ENCODE measurements at regions not wholly inside any gene's neighbourhood (a gene's known extent, or its start where the extent isn't known, plus 50 kb on each side); places are given as distances from the start of the nearest gene placed in this dataset.

DNA sequence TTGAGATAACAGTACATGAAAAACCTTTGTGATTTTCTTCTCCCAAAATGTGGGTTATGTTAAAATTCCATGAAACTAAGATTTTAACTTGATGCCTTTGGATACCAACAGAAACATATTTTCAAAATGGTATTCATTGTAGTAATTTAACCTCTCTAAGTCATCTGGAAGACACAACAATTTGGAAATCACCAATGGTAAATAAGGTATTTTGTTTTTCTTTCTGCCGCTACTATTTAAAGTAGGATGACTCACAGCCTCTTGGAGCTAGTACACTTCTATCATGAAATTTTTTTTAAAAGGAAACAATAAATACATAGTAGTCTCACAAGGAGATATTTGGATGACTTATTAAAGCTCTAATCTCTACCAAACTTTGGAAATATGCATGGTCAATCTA, 291.6 kb upstream of the VEPH1 start:
- peak; percentile 87 for ATAC-seq

GRCh38 chr3:157793745-157794144, 290.5 kb upstream of the VEPH1 start:
- no peak for ATAC-seq
- TF ChIP-seq TCF4 (CRISPR knock-in tag; IDR thresholded peaks at IDR 0.05; ENCODE audit: borderline replicate concordance) (peak; percentile 78), ZFP30 (CRISPR knock-in tag; IDR thresholded peaks at IDR 0.05) (no peak)

More for the DNA sequence above, 291.6 kb upstream of the VEPH1 start:
- TF ChIP-seq, protein P1, sequence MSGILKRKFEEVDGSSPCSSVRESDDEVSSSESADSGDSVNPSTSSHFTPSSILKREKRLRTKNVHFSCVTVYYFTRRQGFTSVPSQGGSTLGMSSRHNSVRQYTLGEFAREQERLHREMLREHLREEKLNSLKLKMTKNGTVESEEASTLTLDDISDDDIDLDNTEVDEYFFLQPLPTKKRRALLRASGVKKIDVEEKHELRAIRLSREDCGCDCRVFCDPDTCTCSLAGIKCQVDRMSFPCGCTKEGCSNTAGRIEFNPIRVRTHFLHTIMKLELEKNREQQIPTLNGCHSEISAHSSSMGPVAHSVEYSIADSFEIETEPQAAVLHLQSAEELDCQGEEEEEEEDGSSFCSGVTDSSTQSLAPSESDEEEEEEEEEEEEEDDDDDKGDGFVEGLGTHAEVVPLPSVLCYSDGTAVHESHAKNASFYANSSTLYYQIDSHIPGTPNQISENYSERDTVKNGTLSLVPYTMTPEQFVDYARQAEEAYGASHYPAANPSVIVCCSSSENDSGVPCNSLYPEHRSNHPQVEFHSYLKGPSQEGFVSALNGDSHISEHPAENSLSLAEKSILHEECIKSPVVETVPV (CRISPR knock-in tag; IDR thresholded peaks at IDR 0.05), result no peak
- TF ChIP-seq CSDC2 (CRISPR knock-in tag; IDR thresholded peaks at IDR 0.05) (no peak), ZNF565 (CRISPR knock-in tag; conservative IDR thresholded peaks at IDR 0.05; ENCODE audit: low read depth) (no peak)

DNA sequence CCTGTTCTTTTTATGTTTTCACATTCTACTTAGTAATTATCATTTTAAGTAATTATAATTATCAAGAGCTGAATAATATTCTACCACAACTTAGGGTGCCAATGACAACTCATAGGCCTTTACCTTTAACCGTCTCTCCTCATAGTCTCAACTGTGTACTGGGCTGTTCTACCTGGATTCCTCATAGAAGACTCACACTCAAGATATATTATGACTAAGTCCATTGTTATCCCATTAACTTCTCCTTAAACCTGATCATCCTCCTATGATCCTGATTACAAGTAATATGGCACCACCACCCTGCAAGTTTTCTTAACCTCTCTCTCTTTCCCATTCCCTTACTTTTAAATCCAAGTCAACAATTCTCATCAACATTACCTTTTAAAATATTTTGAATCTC, 285.9 kb upstream of the VEPH1 start:
- ATAC-seq, result no peak

GRCh38 chr3:157786618-157787017, 283.4 kb upstream of the VEPH1 start:
- no peak for TF ChIP-seq PATZ1 (CRISPR knock-in tag; IDR thresholded peaks at IDR 0.05; ENCODE audit: borderline replicate concordance)
- no peak for TF ChIP-seq ARNTL (CRISPR knock-in tag; IDR thresholded peaks at IDR 0.05; ENCODE audit: borderline replicate concordance, low read depth)
- peak; percentile 56 for ATAC-seq

More for the DNA sequence above, 285.9 kb upstream of the VEPH1 start:
- no peak for TF ChIP-seq BACH2 (CRISPR knock-in tag; IDR thresholded peaks at IDR 0.05; ENCODE audit: borderline replicate concordance)
- no peak for TF ChIP-seq TCF4 (CRISPR knock-in tag; IDR thresholded peaks at IDR 0.05; ENCODE audit: borderline replicate concordance)
- no peak for TF ChIP-seq OSR1 (CRISPR knock-in tag; IDR thresholded peaks at IDR 0.05)
- no peak for TF ChIP-seq PATZ1 (CRISPR knock-in tag; IDR thresholded peaks at IDR 0.05; ENCODE audit: borderline replicate concordance)
- no peak for TF ChIP-seq RARB (CRISPR knock-in tag; IDR thresholded peaks at IDR 0.05)
- no peak for TF ChIP-seq ZC3H10 (CRISPR knock-in tag; IDR thresholded peaks at IDR 0.05)
- no peak for TF ChIP-seq SNAI2 (CRISPR knock-in tag; IDR thresholded peaks at IDR 0.05)
- TF ChIP-seq ESRRG (CRISPR knock-in tag; IDR thresholded peaks at IDR 0.05), result no peak
- TF ChIP-seq PPARA (CRISPR knock-in tag; IDR thresholded peaks at IDR 0.05; ENCODE audit: borderline replicate concordance), result no peak
- TF ChIP-seq ISL1 (CRISPR knock-in tag; IDR thresholded peaks at IDR 0.05), result no peak
- no peak for TF ChIP-seq POU6F1 (CRISPR knock-in tag; IDR thresholded peaks at IDR 0.05; ENCODE audit: borderline replicate concordance, low read depth)
- TF ChIP-seq, protein P1 (CRISPR knock-in tag; IDR thresholded peaks at IDR 0.05), result no peak
- no peak for TF ChIP-seq ZNF565 (CRISPR knock-in tag; conservative IDR thresholded peaks at IDR 0.05; ENCODE audit: low read depth)

GRCh38 chr3:157786211-157786610, 283.0 kb upstream of the VEPH1 start:
- no peak for TF ChIP-seq ZNF70 (CRISPR knock-in tag; IDR thresholded peaks at IDR 0.05)
- no peak for TF ChIP-seq POU6F1 (CRISPR knock-in tag; IDR thresholded peaks at IDR 0.05; ENCODE audit: borderline replicate concordance, low read depth)
- peak; percentile 79 for TF ChIP-seq ISL1 (CRISPR knock-in tag; IDR thresholded peaks at IDR 0.05)
- ATAC-seq, result peak; percentile 57
